GM12878 (cell line): ENCODE measurements at regions not wholly inside any gene's neighbourhood (a gene's known extent, or its start where the extent isn't known, plus 50 kb on each side); places are given as distances from the start of the nearest gene placed in this dataset.

Experiments
- EP300 ChIP-seq, 2 experiments: fragments of 150-350 bp in 1 of 2; IDR thresholded peaks; 2 replicates each; pipeline ENCODE4 v1.6.1; 2011 to 2012; ENCODE audit warnings: low read depth in 2 of 2, low read length in 2 of 2, borderline replicate concordance in 1 of 2, improper control_type of control experiment in 1 of 2, inconsistent platforms in 1 of 2; ENCODE audit not compliant: control insufficient read depth in 1 of 2
- KDM1A ChIP-seq: fragments of 200-600 bp; sonication (generic); IDR thresholded peaks from 2 replicates; pipeline ENCODE4 v1.6.1; 2016; ENCODE audit warnings: borderline replicate concordance
- POLR2A ChIP-seq: IDR thresholded peaks from 2 replicates; pipeline ENCODE4 v1.6.1; 2011; ENCODE audit warnings: low read depth, mild to moderate bottlenecking, low read length
- POLR2AphosphoS5 ChIP-seq: IDR thresholded peaks from 2 replicates; pipeline ENCODE4 v1.6.1; 2011; ENCODE audit warnings: mild to moderate bottlenecking, low read length, inconsistent platforms
- USF2 ChIP-seq: IDR thresholded peaks from 2 replicates; pipeline ENCODE4 v1.6.1; 2011; ENCODE audit warnings: low read depth, low read length, improper control_type of control experiment, borderline replicate concordance
- ZNF384 ChIP-seq: IDR thresholded peaks from 2 replicates; pipeline ENCODE4 v1.6.1; 2012; ENCODE audit warnings: low read depth, mild to moderate bottlenecking, low read length, improper control_type of control experiment, borderline replicate concordance

GRCh38 chr2:106284691-106285202 lies 90.6 kb upstream of the UXS1 start:
- no peak for TF ChIP-seq POLR2AphosphoS5
- TF ChIP-seq USF2 = no peak
- no peak for TF ChIP-seq ZNF384
- TF ChIP-seq POLR2A = no peak
- no peak for TF ChIP-seq EP300 (IDR thresholded peaks at IDR 0.05; ENCODE audit: borderline replicate concordance in 1 of 2, control insufficient read depth in 1 of 2, low read depth in 2 of 2, low read length in 2 of 2)
- TF ChIP-seq KDM1A = no peak
